K562 (cell line): ENCODE measurements at regions not wholly inside any gene's neighbourhood (a gene's known extent, or its start where the extent isn't known, plus 50 kb on each side); places are given as distances from the start of the nearest gene placed in this dataset.

ENCODE experiments used
- CBX2 ChIP-seq: fragments of 200-600 bp; sonication (generic); IDR thresholded peaks from one replicate; pipeline ENCODE4 v1.6.1; 2012; ENCODE audit warnings: mild to moderate bottlenecking, low read length, inconsistent platforms; ENCODE audit not compliant: insufficient read depth, poor library complexity, severe bottlenecking
- CTCF ChIP-seq, 3 experiments: IDR thresholded peaks in 2 of 3; conservative IDR thresholded peaks in 1 of 3; 2 replicates each; pipeline ENCODE4 v1.5.1; 2011 to 2012; ENCODE audit warnings: low read length in 3 of 3, mild to moderate bottlenecking in 3 of 3, control low read depth in 2 of 3, improper control_type of control experiment in 1 of 3, inconsistent platforms in 1 of 3, low read depth in 1 of 3, mixed read lengths in 1 of 3, moderate library complexity in 1 of 3; ENCODE audit not compliant: insufficient read depth in 2 of 3
- DACH1 ChIP-seq: fragments of 450-650 bp; IDR thresholded peaks from 2 replicates; pipeline ENCODE4 v1.6.1; 2018; ENCODE audit not compliant: partially characterized antibody
- E2F3 ChIP-seq: fragments of 250-450 bp; sonication (Bioruptor Pico); IDR thresholded peaks from 2 replicates; pipeline ENCODE4 v1.4.0; 2020; ENCODE audit warnings: mild to moderate bottlenecking
- ETV5 ChIP-seq: sonication (generic); formaldehyde crosslinking; IDR thresholded peaks from 2 replicates; pipeline ENCODE4 v1.4.0; 2020; ENCODE audit warnings: low read depth, mild to moderate bottlenecking, missing genetic modification reagents
- MLLT1 ChIP-seq, 2 experiments: fragments of 450-650 bp; IDR thresholded peaks; 2 replicates each; pipeline ENCODE4 v1.6.1; 2016
- MLX ChIP-seq, 2 experiments: fragments of 450-650 bp in 1 of 2; sonication (generic) in 1 of 2; formaldehyde crosslinking; conservative IDR thresholded peaks; 2 replicates each; pipeline versions ENCODE4 v1.4.0 to v1.8.1; 2020 to 2022; ENCODE audit warnings: mild to moderate bottlenecking in 1 of 2, missing genetic modification reagents in 1 of 2
- MTA2 ChIP-seq: fragments of 450-650 bp; IDR thresholded peaks from 2 replicates; pipeline ENCODE4 v1.6.1; 2016; ENCODE audit warnings: low read depth
- MXD1 ChIP-seq: fragments of 250-450 bp; sonication (Bioruptor Pico); IDR thresholded peaks from 2 replicates; pipeline ENCODE4 v1.8.0; 2021; ENCODE audit warnings: borderline replicate concordance, mild to moderate bottlenecking, moderate library complexity; ENCODE audit not compliant: poor library complexity, severe bottlenecking
- NELFE ChIP-seq: IDR thresholded peaks from 2 replicates; pipeline ENCODE4 v1.6.1; 2011; ENCODE audit warnings: mild to moderate bottlenecking; ENCODE audit not compliant: insufficient read depth, insufficient read length
- PCBP1 ChIP-seq: fragments of 200-400 bp; formaldehyde crosslinking; IDR thresholded peaks from 2 replicates; pipeline ENCODE4 v1.6.1; 2018; ENCODE audit warnings: mild to moderate bottlenecking, low read depth, low read length; ENCODE audit not compliant: poor library complexity, severe bottlenecking
- POLR2B ChIP-seq: fragments of 450-650 bp; IDR thresholded peaks from 2 replicates; pipeline ENCODE4 v1.6.1; 2018; ENCODE audit warnings: low read depth; ENCODE audit not compliant: partially characterized antibody
- RBM17 ChIP-seq: fragments of 200-400 bp; formaldehyde crosslinking; IDR thresholded peaks from 2 replicates; pipeline ENCODE4 v1.6.1; 2017; ENCODE audit warnings: low read depth, mild to moderate bottlenecking, low read length, borderline replicate concordance
- SMAD1 ChIP-seq: fragments of 150-350 bp; IDR thresholded peaks from 2 replicates; pipeline ENCODE4 v1.6.1; 2014; ENCODE audit warnings: low read length, low read depth; ENCODE audit not compliant: partially characterized antibody
- THRAP3 ChIP-seq: fragments of 450-650 bp; IDR thresholded peaks from 2 replicates; pipeline ENCODE4 v1.6.1; 2016; ENCODE audit warnings: mild to moderate bottlenecking, inconsistent platforms, borderline replicate concordance
- USF2 ChIP-seq: sonication (generic); formaldehyde crosslinking; IDR thresholded peaks from 2 replicates; pipeline ENCODE4 v1.5.0; 2020; ENCODE audit warnings: missing genetic modification reagents
- ZC3H4 ChIP-seq: sonication (generic); formaldehyde crosslinking; IDR thresholded peaks from 2 replicates; pipeline ENCODE4 v1.9.0; 2021; ENCODE audit warnings: missing genetic modification reagents, borderline replicate concordance
- ZNF232 ChIP-seq: sonication (generic); formaldehyde crosslinking; IDR thresholded peaks from 2 replicates; pipeline ENCODE4 v1.8.0; 2022; ENCODE audit warnings: mild to moderate bottlenecking, missing genetic modification reagents
- ZNF324 ChIP-seq: fragments of 250-450 bp; sonication (Bioruptor Pico); IDR thresholded peaks from 2 replicates; pipeline ENCODE4 v1.4.0; 2020; ENCODE audit warnings: mild to moderate bottlenecking
- ZNF408 ChIP-seq: fragments of 250-450 bp; sonication (Bioruptor Pico); IDR thresholded peaks from 2 replicates; pipeline ENCODE4 v1.4.0; 2020; ENCODE audit warnings: low read depth, mild to moderate bottlenecking, moderate library complexity
- ZNF589 ChIP-seq: fragments of 200-800 bp; sonication (Bioruptor generic); IDR thresholded peaks from 2 replicates; pipeline ENCODE4 v1.6.1; 2016; ENCODE audit warnings: low read depth, missing genetic modification characterization, missing compliant biosample characterization
- ZNF76 ChIP-seq: fragments of 250-450 bp; sonication (Bioruptor Pico); IDR thresholded peaks from 2 replicates; pipeline ENCODE4 v1.4.0; 2020; ENCODE audit warnings: mild to moderate bottlenecking, moderate library complexity, borderline replicate concordance
- ZNF778 ChIP-seq: fragments of 450-650 bp; formaldehyde crosslinking; IDR thresholded peaks from 2 replicates; pipeline ENCODE4 v1.4.0; 2020; ENCODE audit warnings: mild to moderate bottlenecking, moderate library complexity

- TF ChIP-seq RBM17, result no peak
- TF ChIP-seq PCBP1, result no peak
- TF ChIP-seq NELFE, result no peak
- no peak for TF ChIP-seq ZC3H4 (CRISPR knock-in tag)
- no peak for TF ChIP-seq CBX2
- TF ChIP-seq E2F3 (CRISPR knock-in tag), result no peak
- no peak for TF ChIP-seq MLX (CRISPR knock-in tag; conservative IDR thresholded peaks at IDR 0.05)
- no peak for TF ChIP-seq SMAD1
- TF ChIP-seq MTA2, result no peak
- no peak for TF ChIP-seq ZNF778 (CRISPR knock-in tag)
- TF ChIP-seq MLLT1 (IDR thresholded peaks at IDR 0.05), result no peak
- TF ChIP-seq POLR2B, result no peak
- no peak for TF ChIP-seq ZNF76 (CRISPR knock-in tag)
- TF ChIP-seq ZNF232 (CRISPR knock-in tag), result no peak
- no peak for TF ChIP-seq DACH1
- TF ChIP-seq USF2 (CRISPR knock-in tag), result peak; percentile 76
- TF ChIP-seq ZNF408, result no peak
- TF ChIP-seq MXD1 (CRISPR knock-in tag), result no peak
- TF ChIP-seq THRAP3, result no peak
- TF ChIP-seq ZNF324 (CRISPR knock-in tag), result no peak
- TF ChIP-seq CTCF (IDR thresholded peaks at IDR 0.05 in 2 of 3, conservative IDR thresholded peaks at IDR 0.05 in 1 of 3; ENCODE audit: insufficient read depth in 2 of 3, low read depth in 1 of 3, low read length in 3 of 3), result peak; percentile 12 to 36 (median 30); a peak in 2 of 6 replicates
- 0 out of 2 replicates have a peak, but pooled peaks have one; percentile 14 for TF ChIP-seq ETV5
- no peak for TF ChIP-seq ZNF589 (CRISPR knock-in tag)
These were observed 100.4 kb downstream of the LSM3 start (continued) for GRCh38 chr3:14278799-14279625.
